Keratinocyte (primary cell): ENCODE measurements at regions not wholly inside any gene's neighbourhood (a gene's known extent, or its start where the extent isn't known, plus 50 kb on each side); places are given as distances from the start of the nearest gene placed in this dataset.
A peak's percentile ranks its signal among the peaks of the same experiment; 100 is the strongest.

ENCODE experiments used
- DNase-seq: peaks from one replicate; pipeline ENCODE4 v3.0.0-alpha.2; 2011; ENCODE audit warnings: low read depth, missing footprints, low spot score
- FAIRE-seq: peaks from 2 replicates; lab custom pipeline; 2011; peaks lifted over from hg19 to GRCh38; lab: Jason Lieb, UNC
- H2AFZ ChIP-seq: 2 replicates; pipeline ENCODE4 v1.6.0; 2012; ENCODE audit warnings: low read length, control low read depth, inconsistent platforms; ENCODE audit not compliant: control insufficient read depth
- H3K27ac ChIP-seq: 2 replicates; pipeline ENCODE4 v1.5.1; 2011; ENCODE audit warnings: low read length; ENCODE audit not compliant: control insufficient read depth, insufficient read depth
- H3K27me3 ChIP-seq: 3 replicates; pipeline ENCODE4 v1.6.0; 2011; ENCODE audit warnings: low read length; ENCODE audit not compliant: control insufficient read depth, insufficient read depth; ENCODE audit errors: extremely low read depth
- H3K36me3 ChIP-seq, 2 experiments: 2 replicates in 1 of 2; 3 replicates in 1 of 2; pipeline ENCODE4 v1.5.1; 2011; ENCODE audit warnings: low read length in 2 of 2, mild to moderate bottlenecking in 1 of 2; ENCODE audit not compliant: control insufficient read depth in 2 of 2, insufficient read depth in 2 of 2; ENCODE audit errors: extremely low read depth in 1 of 2
- H3K4me1 ChIP-seq: 3 replicates; pipeline ENCODE4 v1.5.1; 2011; ENCODE audit warnings: low read length; ENCODE audit not compliant: control insufficient read depth, insufficient read depth; ENCODE audit errors: extremely low read depth
- H3K4me2 ChIP-seq: 3 replicates; pipeline ENCODE4 v1.6.0; 2011; ENCODE audit warnings: low read depth, low read length; ENCODE audit not compliant: control insufficient read depth, insufficient read depth; ENCODE audit errors: extremely low read depth
- H3K4me3 ChIP-seq, 3 experiments: fragments of 200-600 bp in 1 of 3; sonication (generic) in 1 of 3; 2 replicates in 2 of 3; 3 replicates in 1 of 3; pipeline ENCODE4 v1.5.1; 2011 to 2016; ENCODE audit warnings: low read length in 3 of 3, mild to moderate bottlenecking in 3 of 3, control low read depth in 2 of 3, inconsistent platforms in 1 of 3, low read depth in 1 of 3, mixed read lengths in 1 of 3, mixed run types in 1 of 3, moderate library complexity in 1 of 3; ENCODE audit not compliant: control insufficient read depth in 2 of 3, insufficient read depth in 2 of 3; ENCODE audit errors: extremely low read depth in 1 of 3
- H3K79me2 ChIP-seq: 2 replicates; pipeline ENCODE4 v1.6.0; 2012; ENCODE audit warnings: low read length; ENCODE audit not compliant: control insufficient read depth, insufficient read depth
- H3K9ac ChIP-seq: 3 replicates; pipeline ENCODE4 v1.6.0; 2011; ENCODE audit warnings: low read length; ENCODE audit not compliant: control insufficient read depth, insufficient read depth; ENCODE audit errors: extremely low read depth
- H3K9me1 ChIP-seq: 3 replicates; pipeline ENCODE4 v1.6.0; 2011; ENCODE audit warnings: low read length; ENCODE audit not compliant: control insufficient read depth, insufficient read depth; ENCODE audit errors: extremely low read depth
- H3K9me3 ChIP-seq: 2 replicates; pipeline ENCODE4 v1.5.1; 2012; ENCODE audit warnings: low read depth, low read length; ENCODE audit not compliant: control insufficient read depth
- H4K20me1 ChIP-seq: 3 replicates; pipeline ENCODE4 v1.6.0; 2011; ENCODE audit warnings: low read length; ENCODE audit not compliant: control insufficient read depth, insufficient read depth; ENCODE audit errors: extremely low read depth
- EZH2 ChIP-seq: IDR thresholded peaks from one replicate; pipeline ENCODE4 v1.6.1; 2012; ENCODE audit warnings: inconsistent platforms, mild to moderate bottlenecking, low read length, moderate library complexity
- dilution Hi-C: fragments of 300-500 bp; cut with MboI; formaldehyde crosslinking; loops from one replicate; pipeline ENCODE4 v1.7.0; 2020; ENCODE audit warnings: low sequenced_read_pairs; ENCODE audit not compliant: extremely low pct_ligation_motif_present
- TF ChIP-seq, protein P1 (sequence below), 3 experiments: IDR thresholded peaks in 1 of 3; conservative IDR thresholded peaks in 1 of 3; optimal IDR thresholded peaks in 1 of 3; 2 replicates in 2 of 3; 3 replicates in 1 of 3; pipeline versions ENCODE3 to v1.5.1; 2011; ENCODE audit warnings: low read length in 3 of 3, mild to moderate bottlenecking in 3 of 3, moderate library complexity in 2 of 3, control low read depth in 1 of 3, inconsistent platforms in 1 of 3; ENCODE audit not compliant: insufficient read depth in 2 of 3; ENCODE audit errors: extremely low read depth in 1 of 3

DNA sequence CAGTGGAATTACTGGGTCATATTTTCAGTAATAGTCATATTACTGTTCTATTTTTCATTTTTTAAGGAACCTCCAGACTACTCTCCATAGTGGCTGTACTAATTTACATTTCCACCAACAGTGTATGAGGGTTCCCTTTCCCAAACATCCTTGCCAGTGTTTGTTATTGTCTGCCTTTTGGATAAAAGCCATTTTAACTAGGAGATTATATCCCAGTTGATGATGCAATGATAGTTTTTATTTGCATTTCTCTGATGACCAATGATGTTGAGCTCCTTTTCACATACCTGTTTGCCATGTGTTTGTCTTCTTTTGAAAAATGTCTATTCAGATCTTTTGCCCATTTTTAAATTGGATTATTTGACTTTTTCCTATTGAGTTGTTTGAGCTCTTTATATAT lies 410.8 kb downstream of the TTLL7 start:
- no peak for FAIRE-seq
- TF ChIP-seq EZH2 = no peak
- TF ChIP-seq, protein P1, sequence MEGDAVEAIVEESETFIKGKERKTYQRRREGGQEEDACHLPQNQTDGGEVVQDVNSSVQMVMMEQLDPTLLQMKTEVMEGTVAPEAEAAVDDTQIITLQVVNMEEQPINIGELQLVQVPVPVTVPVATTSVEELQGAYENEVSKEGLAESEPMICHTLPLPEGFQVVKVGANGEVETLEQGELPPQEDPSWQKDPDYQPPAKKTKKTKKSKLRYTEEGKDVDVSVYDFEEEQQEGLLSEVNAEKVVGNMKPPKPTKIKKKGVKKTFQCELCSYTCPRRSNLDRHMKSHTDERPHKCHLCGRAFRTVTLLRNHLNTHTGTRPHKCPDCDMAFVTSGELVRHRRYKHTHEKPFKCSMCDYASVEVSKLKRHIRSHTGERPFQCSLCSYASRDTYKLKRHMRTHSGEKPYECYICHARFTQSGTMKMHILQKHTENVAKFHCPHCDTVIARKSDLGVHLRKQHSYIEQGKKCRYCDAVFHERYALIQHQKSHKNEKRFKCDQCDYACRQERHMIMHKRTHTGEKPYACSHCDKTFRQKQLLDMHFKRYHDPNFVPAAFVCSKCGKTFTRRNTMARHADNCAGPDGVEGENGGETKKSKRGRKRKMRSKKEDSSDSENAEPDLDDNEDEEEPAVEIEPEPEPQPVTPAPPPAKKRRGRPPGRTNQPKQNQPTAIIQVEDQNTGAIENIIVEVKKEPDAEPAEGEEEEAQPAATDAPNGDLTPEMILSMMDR (optimal IDR thresholded peaks at IDR 0.05 in 1 of 3, IDR thresholded peaks at IDR 0.05 in 1 of 3, conservative IDR thresholded peaks at IDR 0.05 in 1 of 3; ENCODE audit: extremely low read depth in 1 of 3, insufficient read depth in 2 of 3, low read length in 3 of 3) = no peak
- Histone ChIP-seq H3K36me3 (no peaks in the 10 kb centered on the region), H3K27ac (no peak overlapping the region), H3K9me3 (no peaks in the 10 kb centered on the region), H3K27me3 (no peaks in the 10 kb centered on the region), H2AFZ (no peak overlapping the region), H3K4me2 (no peak overlapping the region), H4K20me1 (no peaks in the 10 kb centered on the region), H3K4me3 (no peak overlapping the region), H3K79me2 (no peaks in the 10 kb centered on the region), H3K9ac (no peak overlapping the region), H3K9me1 (no peaks in the 10 kb centered on the region), H3K4me1 (no peaks in the 10 kb centered on the region)
- dilution Hi-C loops = no loop called here
- no peak for DNase-seq

DNA sequence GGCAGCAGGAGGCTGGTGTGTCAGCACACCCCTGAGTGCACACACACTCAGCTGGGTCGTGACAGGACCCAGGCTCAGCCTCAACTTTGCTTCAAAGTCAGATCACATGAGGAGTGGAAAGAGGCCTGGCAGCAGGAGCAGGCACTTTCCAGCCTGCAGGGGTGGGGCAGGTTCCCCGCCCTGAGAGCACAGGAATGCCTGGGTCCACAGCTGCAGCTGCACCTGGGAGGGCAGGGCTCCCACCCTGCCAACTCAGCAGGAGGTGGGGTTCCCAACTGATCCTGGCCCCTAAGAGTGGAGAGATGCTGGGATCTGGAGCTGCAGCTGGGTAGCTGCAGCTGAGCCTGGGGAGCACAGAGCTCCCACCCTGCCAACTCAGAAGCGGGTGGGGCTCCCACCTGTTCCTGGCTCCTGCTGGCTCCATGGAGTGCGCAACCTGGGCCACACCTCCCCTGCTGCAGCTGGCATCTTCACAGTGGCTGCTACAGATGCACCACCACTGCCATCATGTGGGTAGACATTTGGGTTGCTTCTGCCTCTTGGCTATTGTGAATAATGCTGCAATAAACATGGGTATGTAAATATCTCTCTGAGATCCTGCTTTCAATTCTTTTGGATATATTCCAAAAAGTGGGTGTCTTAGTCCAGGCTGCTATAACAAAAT lies 415.4 kb downstream of the TTLL7 start:
- Histone ChIP-seq H3K79me2 (no peaks in the 10 kb centered on the region), H3K9ac (no peak overlapping the region), H3K27ac (no peak overlapping the region), H3K4me2 (no peak overlapping the region), H3K4me3 (no peak overlapping the region), H3K9me1 (no peaks in the 10 kb centered on the region), H3K9me3 (no peaks in the 10 kb centered on the region), H2AFZ (no peak overlapping the region), H3K4me1 (no peaks in the 10 kb centered on the region), H3K27me3 (no peaks in the 10 kb centered on the region), H3K36me3 (no peaks in the 10 kb centered on the region), H4K20me1 (no peaks in the 10 kb centered on the region)
- FAIRE-seq = no peak
- TF ChIP-seq, protein P1 (optimal IDR thresholded peaks at IDR 0.05 in 1 of 3, IDR thresholded peaks at IDR 0.05 in 1 of 3, conservative IDR thresholded peaks at IDR 0.05 in 1 of 3; ENCODE audit: extremely low read depth in 1 of 3, insufficient read depth in 2 of 3, low read length in 3 of 3) = peak in 2 of 3 experiments; percentile 34 to 47
- no peak for TF ChIP-seq EZH2
- no peak for DNase-seq
- dilution Hi-C loops = no loop called here
